ENCODE measurements at regions not wholly inside any gene's neighbourhood (a gene's known extent, or its start where the extent isn't known, plus 50 kb on each side); places are given as distances from the start of the nearest gene placed in this dataset.

GRCh38 chr7:84337429-84337828 is 142.8 kb upstream of the SEMA3A start:
- no peak for TF ChIP-seq EZH2phosphoT487 (IDR thresholded peaks at IDR 0.05)
- TF ChIP-seq, protein P1, sequence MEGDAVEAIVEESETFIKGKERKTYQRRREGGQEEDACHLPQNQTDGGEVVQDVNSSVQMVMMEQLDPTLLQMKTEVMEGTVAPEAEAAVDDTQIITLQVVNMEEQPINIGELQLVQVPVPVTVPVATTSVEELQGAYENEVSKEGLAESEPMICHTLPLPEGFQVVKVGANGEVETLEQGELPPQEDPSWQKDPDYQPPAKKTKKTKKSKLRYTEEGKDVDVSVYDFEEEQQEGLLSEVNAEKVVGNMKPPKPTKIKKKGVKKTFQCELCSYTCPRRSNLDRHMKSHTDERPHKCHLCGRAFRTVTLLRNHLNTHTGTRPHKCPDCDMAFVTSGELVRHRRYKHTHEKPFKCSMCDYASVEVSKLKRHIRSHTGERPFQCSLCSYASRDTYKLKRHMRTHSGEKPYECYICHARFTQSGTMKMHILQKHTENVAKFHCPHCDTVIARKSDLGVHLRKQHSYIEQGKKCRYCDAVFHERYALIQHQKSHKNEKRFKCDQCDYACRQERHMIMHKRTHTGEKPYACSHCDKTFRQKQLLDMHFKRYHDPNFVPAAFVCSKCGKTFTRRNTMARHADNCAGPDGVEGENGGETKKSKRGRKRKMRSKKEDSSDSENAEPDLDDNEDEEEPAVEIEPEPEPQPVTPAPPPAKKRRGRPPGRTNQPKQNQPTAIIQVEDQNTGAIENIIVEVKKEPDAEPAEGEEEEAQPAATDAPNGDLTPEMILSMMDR (IDR thresholded peaks at IDR 0.05) = no peak

All from neural progenitor cell (in vitro differentiated cells).